ENCODE measurements at regions not wholly inside any gene's neighbourhood (a gene's known extent, or its start where the extent isn't known, plus 50 kb on each side); places are given as distances from the start of the nearest gene placed in this dataset.

DNA sequence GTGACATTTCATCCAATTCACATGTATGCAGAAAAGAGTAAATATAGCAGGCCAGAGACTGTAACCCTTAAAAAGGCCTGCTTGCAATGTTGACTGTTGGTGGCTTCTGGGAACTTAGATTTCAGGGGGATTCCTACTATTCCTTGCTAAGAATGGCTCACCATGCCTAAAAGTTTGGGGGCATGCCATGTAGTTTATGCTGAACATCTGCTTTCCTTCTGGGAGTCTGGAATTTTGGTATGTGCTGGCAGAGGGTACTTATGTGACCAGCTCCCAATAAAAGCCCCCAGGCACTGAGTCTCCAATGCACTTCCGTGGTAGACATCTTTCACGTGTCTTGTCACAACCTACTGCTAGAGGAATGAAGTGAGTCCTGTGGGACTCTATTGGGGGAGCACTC, 88.4 kb upstream of the PCDH8 start:
- intact Hi-C loops (cut with DNase I): no loop called here
- Histone ChIP-seq H3K9me3 (no peaks in the 10 kb centered on the region), H3K36me3 (no peaks in the 10 kb centered on the region), H3K4me3 (no peak overlapping the region), H3K4me1 (no peaks in the 10 kb centered on the region), H3K27ac (no peak overlapping the region), H3K27me3 (peaks cover 0 to 17% (median 0%) of the 10 kb centered on the region in 7 donors)
- WGBS, 2 donors: 56 to 59% methylated on average over 2 of the region's 2 CpGs
- DNase-seq: no peak
- no peak for ATAC-seq
- TF ChIP-seq, protein P1, sequence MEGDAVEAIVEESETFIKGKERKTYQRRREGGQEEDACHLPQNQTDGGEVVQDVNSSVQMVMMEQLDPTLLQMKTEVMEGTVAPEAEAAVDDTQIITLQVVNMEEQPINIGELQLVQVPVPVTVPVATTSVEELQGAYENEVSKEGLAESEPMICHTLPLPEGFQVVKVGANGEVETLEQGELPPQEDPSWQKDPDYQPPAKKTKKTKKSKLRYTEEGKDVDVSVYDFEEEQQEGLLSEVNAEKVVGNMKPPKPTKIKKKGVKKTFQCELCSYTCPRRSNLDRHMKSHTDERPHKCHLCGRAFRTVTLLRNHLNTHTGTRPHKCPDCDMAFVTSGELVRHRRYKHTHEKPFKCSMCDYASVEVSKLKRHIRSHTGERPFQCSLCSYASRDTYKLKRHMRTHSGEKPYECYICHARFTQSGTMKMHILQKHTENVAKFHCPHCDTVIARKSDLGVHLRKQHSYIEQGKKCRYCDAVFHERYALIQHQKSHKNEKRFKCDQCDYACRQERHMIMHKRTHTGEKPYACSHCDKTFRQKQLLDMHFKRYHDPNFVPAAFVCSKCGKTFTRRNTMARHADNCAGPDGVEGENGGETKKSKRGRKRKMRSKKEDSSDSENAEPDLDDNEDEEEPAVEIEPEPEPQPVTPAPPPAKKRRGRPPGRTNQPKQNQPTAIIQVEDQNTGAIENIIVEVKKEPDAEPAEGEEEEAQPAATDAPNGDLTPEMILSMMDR (IDR thresholded peaks at IDR 0.05): no peak

DNA sequence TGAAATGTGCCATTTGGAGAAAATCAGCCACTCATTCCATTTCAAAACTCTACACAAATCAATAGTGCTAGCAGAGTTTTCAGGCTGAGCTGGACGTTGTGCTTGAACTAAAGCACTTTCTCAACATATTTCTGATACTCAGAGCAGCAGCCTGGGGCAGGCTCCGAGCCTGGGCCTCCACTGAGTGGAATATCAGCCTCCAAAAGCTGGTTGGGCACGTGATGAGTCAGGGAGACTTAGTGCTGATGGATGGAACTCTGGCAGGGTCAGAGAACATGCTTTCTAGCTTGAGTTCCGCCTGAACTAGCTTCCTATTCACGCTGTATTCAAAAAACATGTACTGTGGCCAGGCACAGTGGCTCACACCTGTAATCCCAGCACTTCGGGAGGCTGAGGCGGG, 85.8 kb upstream of the PCDH8 start:
- 64 to 69% methylated on average over 7 of the region's 7 CpGs for WGBS, 2 donors
- ATAC-seq: no peak
- DNase-seq: no peak

DNA sequence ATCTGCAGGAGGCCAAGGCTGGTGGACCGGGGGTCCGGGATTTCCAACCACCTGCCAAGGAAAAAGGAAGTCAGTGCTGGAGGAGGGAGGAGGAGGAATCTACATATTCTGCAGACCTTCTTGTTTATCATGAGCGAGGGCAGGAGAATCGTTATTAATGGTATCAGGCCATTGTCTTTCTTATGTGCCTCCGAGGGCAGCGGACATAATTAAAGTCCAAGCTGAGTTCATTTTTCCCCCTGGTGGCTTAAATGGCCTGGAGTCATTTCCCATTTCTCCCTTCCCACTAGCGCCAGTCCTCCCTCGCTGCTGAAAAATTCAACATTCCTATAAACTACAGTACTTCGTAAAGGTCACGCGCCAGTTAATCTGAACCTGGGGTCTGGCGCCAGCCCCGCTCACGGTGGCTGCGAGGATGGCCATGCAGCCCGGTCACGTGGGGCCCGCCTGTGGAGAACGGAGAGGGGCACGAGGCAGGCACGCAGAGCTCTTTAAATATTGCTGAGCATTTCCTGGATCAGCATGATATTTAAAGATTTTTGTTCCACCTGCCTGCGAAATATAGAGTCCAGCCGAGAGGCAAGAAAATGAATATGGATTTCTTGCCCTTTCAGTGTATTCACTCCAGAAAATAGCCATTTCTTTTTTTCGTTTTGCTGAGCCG, 85.2 kb upstream of the PCDH8 start:
- TF ChIP-seq, protein P1 (IDR thresholded peaks at IDR 0.05): no peak
- DNase-seq (no peak), ATAC-seq (no peak)
- H3K27me3 ChIP-seq: peaks cover 0 to 10% (median 0%) of the 10 kb centered on the region in 7 donors
- intact Hi-C loops (cut with DNase I): no loop called here
- H3K4me3 ChIP-seq: no peak overlapping the region
- no peaks in the 10 kb centered on the region for H3K36me3 ChIP-seq
- no peaks in the 10 kb centered on the region for H3K4me1 ChIP-seq
- H3K27ac ChIP-seq: no peak overlapping the region
- 86 to 87% methylated on average over 25 of the region's 25 CpGs for WGBS, 2 donors
- no peaks in the 10 kb centered on the region for H3K9me3 ChIP-seq

More for the DNA sequence above, 85.8 kb upstream of the PCDH8 start:
- H3K27ac ChIP-seq: no peak overlapping the region
- H3K4me3 ChIP-seq: no peak overlapping the region
- no peaks in the 10 kb centered on the region for H3K4me1 ChIP-seq
- no peaks in the 10 kb centered on the region for H3K36me3 ChIP-seq
- TF ChIP-seq, protein P1 (IDR thresholded peaks at IDR 0.05): no peak
- intact Hi-C loops (cut with DNase I): no loop called here
- no peaks in the 10 kb centered on the region for H3K9me3 ChIP-seq
- H3K27me3 ChIP-seq: peaks cover 0 to 16% (median 0%) of the 10 kb centered on the region in 7 donors

DNA sequence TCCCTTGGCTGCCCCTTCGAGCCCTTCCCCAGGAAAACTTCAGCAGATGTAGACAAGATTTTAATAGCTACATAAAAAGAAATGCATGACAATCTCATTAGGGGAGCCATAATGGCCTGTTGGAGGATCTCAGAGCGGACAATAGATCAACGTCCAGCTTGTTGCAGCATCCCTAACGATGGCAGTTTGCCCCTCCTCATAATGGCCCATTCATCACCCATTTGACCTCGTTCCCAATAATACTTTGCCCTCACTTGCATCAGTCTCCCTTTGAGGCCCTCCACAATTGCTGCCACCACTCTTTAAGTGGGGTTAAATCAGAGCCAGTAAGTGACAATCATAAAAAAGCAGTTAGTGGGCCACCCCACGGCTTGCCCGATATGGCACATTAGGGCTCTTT, 84.7 kb upstream of the PCDH8 start:
- TF ChIP-seq, protein P1 (IDR thresholded peaks at IDR 0.05): no peak
- ATAC-seq (no peak), DNase-seq (no peak)
- Histone ChIP-seq H3K27me3 (peaks cover 0 to 7% (median 0%) of the 10 kb centered on the region in 7 donors), H3K27ac (no peak overlapping the region), H3K9me3 (no peaks in the 10 kb centered on the region), H3K36me3 (no peaks in the 10 kb centered on the region), H3K4me1 (no peaks in the 10 kb centered on the region), H3K4me3 (no peak overlapping the region)
- 79 to 90% methylated on average over 7 of the region's 7 CpGs for WGBS, 2 donors
- intact Hi-C loops (cut with DNase I): no loop called here
